Keratinocyte (primary cell): ENCODE measurements at regions not wholly inside any gene's neighbourhood (a gene's known extent, or its start where the extent isn't known, plus 50 kb on each side); places are given as distances from the start of the nearest gene placed in this dataset.
A peak's percentile ranks its signal among the peaks of the same experiment; 100 is the strongest.

ENCODE experiments used
- DNase-seq: peaks from one replicate; pipeline ENCODE4 v3.0.0-alpha.2; 2011; ENCODE audit warnings: low read depth, missing footprints, low spot score
- FAIRE-seq: peaks from 2 replicates; lab custom pipeline; 2011; peaks lifted over from hg19 to GRCh38; lab: Jason Lieb, UNC
- H2AFZ ChIP-seq: 2 replicates; pipeline ENCODE4 v1.6.0; 2012; ENCODE audit warnings: low read length, control low read depth, inconsistent platforms; ENCODE audit not compliant: control insufficient read depth
- H3K27ac ChIP-seq: 2 replicates; pipeline ENCODE4 v1.5.1; 2011; ENCODE audit warnings: low read length; ENCODE audit not compliant: control insufficient read depth, insufficient read depth
- H3K27me3 ChIP-seq: 3 replicates; pipeline ENCODE4 v1.6.0; 2011; ENCODE audit warnings: low read length; ENCODE audit not compliant: control insufficient read depth, insufficient read depth; ENCODE audit errors: extremely low read depth
- H3K36me3 ChIP-seq, 2 experiments: 2 replicates in 1 of 2; 3 replicates in 1 of 2; pipeline ENCODE4 v1.5.1; 2011; ENCODE audit warnings: low read length in 2 of 2, mild to moderate bottlenecking in 1 of 2; ENCODE audit not compliant: control insufficient read depth in 2 of 2, insufficient read depth in 2 of 2; ENCODE audit errors: extremely low read depth in 1 of 2
- H3K4me1 ChIP-seq: 3 replicates; pipeline ENCODE4 v1.5.1; 2011; ENCODE audit warnings: low read length; ENCODE audit not compliant: control insufficient read depth, insufficient read depth; ENCODE audit errors: extremely low read depth
- H3K4me2 ChIP-seq: 3 replicates; pipeline ENCODE4 v1.6.0; 2011; ENCODE audit warnings: low read depth, low read length; ENCODE audit not compliant: control insufficient read depth, insufficient read depth; ENCODE audit errors: extremely low read depth
- H3K4me3 ChIP-seq, 3 experiments: fragments of 200-600 bp in 1 of 3; sonication (generic) in 1 of 3; 2 replicates in 2 of 3; 3 replicates in 1 of 3; pipeline ENCODE4 v1.5.1; 2011 to 2016; ENCODE audit warnings: low read length in 3 of 3, mild to moderate bottlenecking in 3 of 3, control low read depth in 2 of 3, inconsistent platforms in 1 of 3, low read depth in 1 of 3, mixed read lengths in 1 of 3, mixed run types in 1 of 3, moderate library complexity in 1 of 3; ENCODE audit not compliant: control insufficient read depth in 2 of 3, insufficient read depth in 2 of 3; ENCODE audit errors: extremely low read depth in 1 of 3
- H3K79me2 ChIP-seq: 2 replicates; pipeline ENCODE4 v1.6.0; 2012; ENCODE audit warnings: low read length; ENCODE audit not compliant: control insufficient read depth, insufficient read depth
- H3K9ac ChIP-seq: 3 replicates; pipeline ENCODE4 v1.6.0; 2011; ENCODE audit warnings: low read length; ENCODE audit not compliant: control insufficient read depth, insufficient read depth; ENCODE audit errors: extremely low read depth
- H3K9me1 ChIP-seq: 3 replicates; pipeline ENCODE4 v1.6.0; 2011; ENCODE audit warnings: low read length; ENCODE audit not compliant: control insufficient read depth, insufficient read depth; ENCODE audit errors: extremely low read depth
- H3K9me3 ChIP-seq: 2 replicates; pipeline ENCODE4 v1.5.1; 2012; ENCODE audit warnings: low read depth, low read length; ENCODE audit not compliant: control insufficient read depth
- H4K20me1 ChIP-seq: 3 replicates; pipeline ENCODE4 v1.6.0; 2011; ENCODE audit warnings: low read length; ENCODE audit not compliant: control insufficient read depth, insufficient read depth; ENCODE audit errors: extremely low read depth
- EZH2 ChIP-seq: IDR thresholded peaks from one replicate; pipeline ENCODE4 v1.6.1; 2012; ENCODE audit warnings: inconsistent platforms, mild to moderate bottlenecking, low read length, moderate library complexity
- dilution Hi-C: fragments of 300-500 bp; cut with MboI; formaldehyde crosslinking; loops from one replicate; pipeline ENCODE4 v1.7.0; 2020; ENCODE audit warnings: low sequenced_read_pairs; ENCODE audit not compliant: extremely low pct_ligation_motif_present
- TF ChIP-seq, protein P1 (sequence below), 3 experiments: IDR thresholded peaks in 1 of 3; conservative IDR thresholded peaks in 1 of 3; optimal IDR thresholded peaks in 1 of 3; 2 replicates in 2 of 3; 3 replicates in 1 of 3; pipeline versions ENCODE3 to v1.5.1; 2011; ENCODE audit warnings: low read length in 3 of 3, mild to moderate bottlenecking in 3 of 3, moderate library complexity in 2 of 3, control low read depth in 1 of 3, inconsistent platforms in 1 of 3; ENCODE audit not compliant: insufficient read depth in 2 of 3; ENCODE audit errors: extremely low read depth in 1 of 3

DNA sequence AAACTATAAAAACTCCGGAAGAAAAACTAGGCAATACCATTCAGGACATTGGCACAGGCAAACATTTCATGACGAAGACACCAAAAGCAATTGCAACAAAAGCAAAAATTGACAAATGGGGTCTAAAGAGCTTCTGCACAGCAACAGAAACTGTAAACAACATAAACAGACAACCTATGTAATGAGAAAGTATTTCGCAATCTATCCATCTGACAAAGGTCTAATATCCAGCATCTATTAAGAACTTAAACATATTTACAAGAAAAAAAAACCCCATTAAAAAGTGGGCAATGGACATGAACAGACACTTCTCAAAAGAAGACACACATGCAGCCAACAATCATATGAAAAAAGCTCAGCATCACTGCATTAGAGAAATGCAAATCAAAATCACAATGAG, 498.6 kb downstream of the HINT1 start:
- Histone ChIP-seq H3K27me3 (no peaks in the 10 kb centered on the region), H3K79me2 (no peaks in the 10 kb centered on the region), H3K27ac (no peak overlapping the region), H3K36me3 (no peaks in the 10 kb centered on the region), H3K4me3 (no peak overlapping the region), H4K20me1 (no peaks in the 10 kb centered on the region), H2AFZ (no peak overlapping the region), H3K9me3 (no peaks in the 10 kb centered on the region), H3K4me2 (no peak overlapping the region), H3K4me1 (no peaks in the 10 kb centered on the region), H3K9ac (no peak overlapping the region), H3K9me1 (no peaks in the 10 kb centered on the region)
- FAIRE-seq, result no peak
- DNase-seq, result no peak
- dilution Hi-C loops, result no loop called here
- TF ChIP-seq, protein P1, sequence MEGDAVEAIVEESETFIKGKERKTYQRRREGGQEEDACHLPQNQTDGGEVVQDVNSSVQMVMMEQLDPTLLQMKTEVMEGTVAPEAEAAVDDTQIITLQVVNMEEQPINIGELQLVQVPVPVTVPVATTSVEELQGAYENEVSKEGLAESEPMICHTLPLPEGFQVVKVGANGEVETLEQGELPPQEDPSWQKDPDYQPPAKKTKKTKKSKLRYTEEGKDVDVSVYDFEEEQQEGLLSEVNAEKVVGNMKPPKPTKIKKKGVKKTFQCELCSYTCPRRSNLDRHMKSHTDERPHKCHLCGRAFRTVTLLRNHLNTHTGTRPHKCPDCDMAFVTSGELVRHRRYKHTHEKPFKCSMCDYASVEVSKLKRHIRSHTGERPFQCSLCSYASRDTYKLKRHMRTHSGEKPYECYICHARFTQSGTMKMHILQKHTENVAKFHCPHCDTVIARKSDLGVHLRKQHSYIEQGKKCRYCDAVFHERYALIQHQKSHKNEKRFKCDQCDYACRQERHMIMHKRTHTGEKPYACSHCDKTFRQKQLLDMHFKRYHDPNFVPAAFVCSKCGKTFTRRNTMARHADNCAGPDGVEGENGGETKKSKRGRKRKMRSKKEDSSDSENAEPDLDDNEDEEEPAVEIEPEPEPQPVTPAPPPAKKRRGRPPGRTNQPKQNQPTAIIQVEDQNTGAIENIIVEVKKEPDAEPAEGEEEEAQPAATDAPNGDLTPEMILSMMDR (optimal IDR thresholded peaks at IDR 0.05 in 1 of 3, IDR thresholded peaks at IDR 0.05 in 1 of 3, conservative IDR thresholded peaks at IDR 0.05 in 1 of 3; ENCODE audit: extremely low read depth in 1 of 3, insufficient read depth in 2 of 3, low read length in 3 of 3), result no peak
- no peak for TF ChIP-seq EZH2

- no peaks in the 10 kb centered on the region for H3K79me2 ChIP-seq
- H3K9me3 ChIP-seq, result no peaks in the 10 kb centered on the region
- no peaks in the 10 kb centered on the region for H3K36me3 ChIP-seq
- TF ChIP-seq, protein P1 (optimal IDR thresholded peaks at IDR 0.05 in 1 of 3, IDR thresholded peaks at IDR 0.05 in 1 of 3, conservative IDR thresholded peaks at IDR 0.05 in 1 of 3; ENCODE audit: extremely low read depth in 1 of 3, insufficient read depth in 2 of 3, low read length in 3 of 3), result no peak
- TF ChIP-seq EZH2, result no peak
- H3K4me2 ChIP-seq, result no peak overlapping the region
- H4K20me1 ChIP-seq, result no peaks in the 10 kb centered on the region
- H2AFZ ChIP-seq, result no peak overlapping the region
- no peaks in the 10 kb centered on the region for H3K27me3 ChIP-seq
- H3K9me1 ChIP-seq, result no peaks in the 10 kb centered on the region
- peak; percentile 93 for FAIRE-seq
- peaks cover 9% of the 10 kb centered on the region for H3K4me1 ChIP-seq
- peak overlapping the region; percentile 60 for H3K27ac ChIP-seq
- dilution Hi-C loops, result no loop called here
- H3K4me3 ChIP-seq, result no peak overlapping the region
- peak; percentile 41 for DNase-seq
- H3K9ac ChIP-seq, result no peak overlapping the region
Measured at GRCh38 chr5:130652176-130652575, 512.9 kb downstream of the HINT1 start.
